GM12878 (cell line): ENCODE measurements at regions not wholly inside any gene's neighbourhood (a gene's known extent, or its start where the extent isn't known, plus 50 kb on each side); places are given as distances from the start of the nearest gene placed in this dataset.
"Not testable (repeated sequence)": the region's sequence is repeated elsewhere in the genome, so short reads cannot be mapped to it uniquely, and the experiment has no call there.

ENCODE experiments used
- ATAC-seq: fragments of 200-7000 bp; cut with Tn5 transposase; 3 replicates; pipeline ENCODE4 v1.9.1; 2020; ENCODE audit warnings: mild to moderate bottlenecking, moderate library complexity
- BruUV-seq: library from RNA; stranded (reverse); fragments of 400-500 nt; replicated peaks from 2 replicates; lab custom pipeline; 2021; lab: Mats Ljungman, UMichigan
- CTCF ChIA-PET: fragments of 300-600 bp; sonication (Branson Sonifier 250); formaldehyde crosslinking; extraction: SDS; loops from one replicate; lab custom pipeline; 2021; ENCODE audit warnings: inconsistent platforms; lab: Yijun Ruan, JAX
- POLR2A ChIA-PET: fragments of 350-600 bp; formaldehyde crosslinking; extraction: SDS; loops from one replicate; lab custom pipeline; 2021; ENCODE audit warnings: inconsistent platforms; lab: Charles Lee
- RAD21 ChIA-PET: fragments of 300-600 bp; sonication (Branson Sonifier 250); formaldehyde crosslinking; loops from one replicate; lab custom pipeline; 2023; ENCODE audit warnings: antibody characterized with exemption; ENCODE audit not compliant: unreplicated experiment; lab: Charles Lee
- SMC1A ChIA-PET: fragments of 300-600 bp; sonication (Branson Sonifier 250); formaldehyde crosslinking; loops from one replicate; lab custom pipeline; 2023; ENCODE audit not compliant: unreplicated experiment, uncharacterized antibody; lab: Charles Lee
- DNase-seq: peaks from one replicate; pipeline ENCODE4 v3.0.0-alpha.2; 2011; ENCODE audit warnings: low read depth, low spot score
- FAIRE-seq: peaks from 3 replicates; lab custom pipeline; 2011; peaks lifted over from hg19 to GRCh38; lab: Jason Lieb, UNC
- H2AFZ ChIP-seq: 2 replicates; pipeline ENCODE4 v1.6.0; 2011; ENCODE audit warnings: low read depth, low read length, control low read depth; ENCODE audit not compliant: control insufficient read depth
- H3K27ac ChIP-seq: 2 replicates; pipeline ENCODE4 v1.5.1; 2011; ENCODE audit warnings: control low read depth; ENCODE audit not compliant: control insufficient read depth, insufficient read depth
- H3K27me3 ChIP-seq, 2 experiments: replicated peaks in 1 of 2; 2 replicates each; pipeline versions ENCODE4 v1.6.0 to v1.6.1; 2011; ENCODE audit warnings: low read length in 1 of 2; ENCODE audit not compliant: control insufficient read depth in 2 of 2, insufficient read depth in 2 of 2
- H3K36me3 ChIP-seq, 2 experiments: 2 replicates each; pipeline ENCODE4 v1.5.1; 2011; ENCODE audit warnings: low read length in 1 of 2; ENCODE audit not compliant: control insufficient read depth in 2 of 2, insufficient read depth in 2 of 2
- H3K4me1 ChIP-seq: 2 replicates; pipeline ENCODE4 v1.6.1; 2011; ENCODE audit warnings: mild to moderate bottlenecking, low read length, moderate library complexity, mixed read lengths; ENCODE audit not compliant: control insufficient read depth, insufficient read depth
- H3K4me2 ChIP-seq: 2 replicates; pipeline ENCODE4 v1.6.0; 2011; ENCODE audit warnings: control low read depth; ENCODE audit not compliant: control insufficient read depth, insufficient read depth
- H3K4me3 ChIP-seq: fragments of 200-600 bp; sonication (generic); 2 replicates; pipeline ENCODE4 v1.5.1; 2016
- H3K79me2 ChIP-seq: 2 replicates; pipeline ENCODE4 v1.6.0; 2011; ENCODE audit warnings: low read length; ENCODE audit not compliant: control insufficient read depth, insufficient read depth
- H3K9ac ChIP-seq: 2 replicates; pipeline ENCODE4 v1.8.0; 2011; ENCODE audit warnings: low read length, control low read depth, mixed read lengths; ENCODE audit not compliant: control insufficient read depth, insufficient read depth
- H3K9me3 ChIP-seq: replicated peaks from 3 replicates; pipeline ENCODE4 v1.5.1; 2011; ENCODE audit warnings: mild to moderate bottlenecking, low read length; ENCODE audit not compliant: control insufficient read depth, insufficient read depth
- H4K20me1 ChIP-seq: 2 replicates; pipeline ENCODE4 v1.6.0; 2011; ENCODE audit not compliant: control insufficient read depth, insufficient read depth
- WGBS: methylation state at CpG from one replicate; pipeline ENCODE4 v1.1.6; 2016; ENCODE audit warnings: low lambda C conversion rate; ENCODE audit not compliant: insufficient replicate concordance, insufficient coverage; ENCODE audit errors: missing lambda C conversion rate; 5-methylcytosine and 5-hydroxymethylcytosine counted together
- in situ Hi-C: fragments of 300-500 bp; cut with MboI; formaldehyde crosslinking; loops from 9 replicates; pipeline ENCODE4 v1.14.3; 2018; ENCODE audit warnings: mixed read lengths
- intact Hi-C: fragments of 100-400 bp; cut with micrococcal nuclease; formaldehyde crosslinking; loops from one replicate; pipeline ENCODE4 v1.14.2; 2022; ENCODE audit not compliant: unreplicated experiment

- H3K4me1 ChIP-seq, intact Hi-C loops, BruUV-seq, RAD21 ChIA-PET, H3K4me3 ChIP-seq, H3K9me3 ChIP-seq, CTCF ChIA-PET, FAIRE-seq, H3K9ac ChIP-seq, POLR2A ChIA-PET, ATAC-seq, H3K36me3 ChIP-seq, H3K27me3 ChIP-seq, H2AFZ ChIP-seq, H3K79me2 ChIP-seq, in situ Hi-C loops, H3K27ac ChIP-seq, SMC1A ChIA-PET, H3K4me2 ChIP-seq, DNase-seq, H4K20me1 ChIP-seq: not testable (repeated sequence)
These were observed 215.6 kb upstream of the C1QTNF3 start for GRCh38 chr5:34258598-34258997.

DNA sequence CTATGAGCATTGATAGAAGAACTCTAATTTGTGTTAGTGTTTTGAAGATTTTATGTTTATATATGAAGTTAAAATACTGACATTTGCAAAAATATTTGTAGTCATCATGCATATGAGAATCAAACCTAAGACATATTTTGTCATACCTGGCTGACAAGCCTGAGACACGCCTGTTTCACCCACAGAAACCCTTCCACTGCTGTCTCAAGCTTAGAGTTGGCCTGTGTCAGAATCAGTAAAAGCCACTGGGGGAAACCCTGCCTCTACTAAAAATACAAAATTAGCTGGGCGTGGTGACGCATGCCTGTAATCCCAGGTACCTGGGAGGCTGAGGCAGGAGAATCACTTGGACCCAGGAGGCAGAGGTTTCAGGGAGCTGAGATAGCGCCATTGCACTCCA, 218.0 kb upstream of the C1QTNF3 start:
- RAD21 ChIA-PET, CTCF ChIA-PET, in situ Hi-C loops: not testable (repeated sequence)

GRCh38 chr5:34266151-34266550, 223.1 kb upstream of the C1QTNF3 start:
- H3K4me1 ChIP-seq, H2AFZ ChIP-seq, POLR2A ChIA-PET, BruUV-seq, H3K27me3 ChIP-seq, RAD21 ChIA-PET, H3K36me3 ChIP-seq, ATAC-seq, H3K79me2 ChIP-seq, H4K20me1 ChIP-seq, H3K27ac ChIP-seq, H3K4me2 ChIP-seq, SMC1A ChIA-PET, in situ Hi-C loops, intact Hi-C loops, DNase-seq, H3K4me3 ChIP-seq, CTCF ChIA-PET, H3K9me3 ChIP-seq, H3K9ac ChIP-seq: not testable (repeated sequence)
- peak; percentile 35 for FAIRE-seq

More for the DNA sequence above, 218.0 kb upstream of the C1QTNF3 start:
- SMC1A ChIA-PET, H3K4me1 ChIP-seq, intact Hi-C loops, H3K4me2 ChIP-seq, BruUV-seq, H3K9me3 ChIP-seq, POLR2A ChIA-PET, H3K9ac ChIP-seq, H4K20me1 ChIP-seq, H2AFZ ChIP-seq, H3K4me3 ChIP-seq, DNase-seq, H3K79me2 ChIP-seq, H3K36me3 ChIP-seq, H3K27me3 ChIP-seq, H3K27ac ChIP-seq, FAIRE-seq: not testable (repeated sequence)
- WGBS = 19% methylated on average over 3 of the region's 4 CpGs
- peak; percentile 44; the same call in 2 of the 3 replicates for ATAC-seq

DNA sequence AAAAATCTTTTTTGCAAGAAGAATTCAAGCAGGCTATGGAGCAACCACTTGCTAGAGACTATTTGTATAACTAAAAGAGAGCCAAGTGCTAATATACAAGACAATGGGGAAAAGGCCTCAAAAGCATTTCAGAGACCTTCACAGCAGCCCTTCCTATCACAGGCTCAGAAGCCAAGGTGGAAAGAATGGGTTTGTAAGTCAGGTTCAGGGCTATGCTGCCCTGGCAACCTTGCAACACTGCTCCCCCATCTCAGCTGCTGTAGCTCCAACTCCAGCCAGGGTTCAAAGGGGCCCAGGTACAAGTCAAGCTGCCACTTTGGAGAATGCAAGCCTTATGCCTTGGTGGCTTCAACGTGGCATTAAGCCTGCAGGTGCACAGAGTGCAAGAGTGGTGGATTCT, 253.7 kb upstream of the C1QTNF3 start:
- RAD21 ChIA-PET, H2AFZ ChIP-seq, H3K27ac ChIP-seq, in situ Hi-C loops, ATAC-seq, H4K20me1 ChIP-seq, BruUV-seq, H3K27me3 ChIP-seq, POLR2A ChIA-PET, H3K4me2 ChIP-seq, H3K9me3 ChIP-seq, DNase-seq, H3K4me3 ChIP-seq, SMC1A ChIA-PET, CTCF ChIA-PET, intact Hi-C loops, H3K4me1 ChIP-seq, H3K79me2 ChIP-seq, H3K9ac ChIP-seq, H3K36me3 ChIP-seq, FAIRE-seq: not testable (repeated sequence)
- 0% methylated on average over 1 of the region's 1 CpG for WGBS
